Panc1 (cell line): ENCODE measurements at regions not wholly inside any gene's neighbourhood (a gene's known extent, or its start where the extent isn't known, plus 50 kb on each side); places are given as distances from the start of the nearest gene placed in this dataset.

ENCODE experiments used
- ATAC-seq: fragments of 200-7000 bp; cut with Tn5 transposase; 2 replicates; pipeline ENCODE4 v1.9.1; 2020; ENCODE audit warnings: mild to moderate bottlenecking, moderate library complexity
- BruUV-seq: library from RNA; stranded (reverse); fragments of 400-500 nt; replicated peaks from 2 replicates; lab custom pipeline; 2021; lab: Mats Ljungman, UMichigan
- CTCF ChIA-PET: fragments of 300-600 bp; sonication (Branson Sonifier 250); formaldehyde crosslinking; loops from one replicate; lab custom pipeline; 2022; ENCODE audit warnings: antibody characterized with exemption; lab: Charles Lee
- POLR2A ChIA-PET: fragments of 300-600 bp; sonication (Branson Sonifier 250); formaldehyde crosslinking; loops from one replicate; lab custom pipeline; 2022; ENCODE audit warnings: antibody characterized with exemption; lab: Charles Lee
- DNase-seq: peaks from one replicate; pipeline ENCODE4 v3.0.0-alpha.2; 2010; ENCODE audit warnings: low read depth, low spot score
- H3K27ac ChIP-seq: 2 replicates; pipeline ENCODE4 v1.5.1; 2011; ENCODE audit warnings: mild to moderate bottlenecking, low read length, inconsistent platforms
- H3K27me3 ChIP-seq: fragments of 200-500 bp; sonication (Bioruptor generic); 2 replicates; pipeline ENCODE4 v1.6.0; 2014; ENCODE audit warnings: low read length, inconsistent platforms; ENCODE audit not compliant: control insufficient read depth, insufficient read depth
- H3K36me3 ChIP-seq: fragments of 200-500 bp; sonication (Bioruptor generic); 2 replicates; pipeline ENCODE4 v1.5.1; 2014; ENCODE audit warnings: inconsistent platforms, mild to moderate bottlenecking, low read length, moderate library complexity; ENCODE audit not compliant: control insufficient read depth, insufficient read depth
- H3K4me1 ChIP-seq: 2 replicates; pipeline ENCODE4 v1.5.1; 2011; ENCODE audit warnings: inconsistent platforms, mild to moderate bottlenecking, low read length, moderate library complexity; ENCODE audit not compliant: control insufficient read depth, insufficient read depth
- H3K4me3 ChIP-seq, 2 experiments: 2 replicates each; pipeline ENCODE4 v1.5.1; 2011 to 2012; ENCODE audit warnings: low read depth in 2 of 2, low read length in 2 of 2, mild to moderate bottlenecking in 2 of 2, inconsistent platforms in 1 of 2, moderate library complexity in 1 of 2
- H3K9me3 ChIP-seq: fragments of 200-500 bp; sonication (Bioruptor generic); 2 replicates; pipeline ENCODE4 v1.5.1; 2014; ENCODE audit warnings: low read depth, mild to moderate bottlenecking, inconsistent platforms, low read length, moderate library complexity; ENCODE audit not compliant: control insufficient read depth, insufficient read depth
- POLR2AphosphoS5 ChIP-seq: IDR thresholded peaks from 2 replicates; pipeline ENCODE4 v1.6.1; 2012; ENCODE audit warnings: mild to moderate bottlenecking, low read depth, low read length, moderate library complexity
- SIN3A ChIP-seq: IDR thresholded peaks from 2 replicates; pipeline ENCODE4 v1.6.1; 2012; ENCODE audit warnings: low read depth, mild to moderate bottlenecking, low read length, moderate library complexity, borderline replicate concordance; ENCODE audit not compliant: insufficient read depth
- TCF7L2 ChIP-seq: IDR thresholded peaks from 2 replicates; pipeline ENCODE4 v1.6.1; 2011; ENCODE audit warnings: mild to moderate bottlenecking, low read depth, low read length, inconsistent platforms
- in situ Hi-C: cut with HindIII; loops from 2 replicates; pipeline ENCODE4 v1.10.0; 2016; ENCODE audit warnings: low sequenced_read_pairs, low pct_unique_long_range_greater_than_20kb
- intact Hi-C: fragments of 100-400 bp; cut with micrococcal nuclease; formaldehyde crosslinking; loops from one replicate; pipeline ENCODE4 v1.10.0; 2022; ENCODE audit not compliant: unreplicated experiment
- TF ChIP-seq, protein P1 (sequence below): fragments of 450-650 bp; IDR thresholded peaks from 2 replicates; pipeline ENCODE4 v1.5.1; 2017; ENCODE audit warnings: mild to moderate bottlenecking
- TF ChIP-seq, protein P2 (sequence below), 2 experiments: IDR thresholded peaks; 2 replicates each; pipeline ENCODE4 v1.6.1; 2011 to 2012; ENCODE audit warnings: low read depth in 2 of 2, control low read depth in 1 of 2, low read length in 1 of 2, mild to moderate bottlenecking in 1 of 2, moderate library complexity in 1 of 2; ENCODE audit not compliant: insufficient read depth in 1 of 2

DNA sequence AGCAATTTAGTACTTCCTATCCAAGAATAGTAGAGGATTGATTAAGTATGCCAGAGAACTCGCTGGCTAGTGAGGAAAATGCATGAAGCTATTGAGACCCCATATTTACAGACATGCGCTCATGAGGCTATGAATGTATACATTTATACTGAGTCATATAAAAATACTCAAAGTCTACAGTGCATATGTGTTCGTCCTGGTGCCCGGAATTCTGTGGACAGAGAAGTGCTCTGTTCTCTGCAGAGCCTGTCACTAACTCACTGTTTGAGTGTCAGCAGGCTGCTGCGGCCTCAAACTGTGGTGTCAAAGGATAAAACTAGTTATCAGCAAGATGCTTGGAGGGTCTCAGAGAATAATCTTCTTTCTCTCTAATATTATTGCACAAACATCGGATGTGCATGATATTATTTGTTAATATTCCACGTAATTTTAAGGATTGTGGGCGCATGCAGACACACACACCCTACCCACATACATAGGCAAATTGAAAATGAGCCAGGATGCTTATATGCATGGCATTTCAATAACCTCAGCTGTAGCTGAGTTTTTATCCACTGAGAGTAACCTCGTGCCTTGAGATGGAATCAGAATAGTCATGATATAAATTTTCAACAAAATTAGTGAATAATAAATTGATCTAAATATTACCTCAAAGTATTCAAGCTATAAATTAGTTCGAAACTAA is 50.0 kb upstream of the TSC22D2 start:
- CTCF ChIA-PET: interaction anchor here (0.6 to 0.7 kb wide), 2 partner anchors 119 to 220 kb away, joined by 3 to 6 read pairs; no protein-coding TSS in a partner anchor
- BruUV-seq: no TSS peak
- peak; percentile 85 for ATAC-seq

DNA sequence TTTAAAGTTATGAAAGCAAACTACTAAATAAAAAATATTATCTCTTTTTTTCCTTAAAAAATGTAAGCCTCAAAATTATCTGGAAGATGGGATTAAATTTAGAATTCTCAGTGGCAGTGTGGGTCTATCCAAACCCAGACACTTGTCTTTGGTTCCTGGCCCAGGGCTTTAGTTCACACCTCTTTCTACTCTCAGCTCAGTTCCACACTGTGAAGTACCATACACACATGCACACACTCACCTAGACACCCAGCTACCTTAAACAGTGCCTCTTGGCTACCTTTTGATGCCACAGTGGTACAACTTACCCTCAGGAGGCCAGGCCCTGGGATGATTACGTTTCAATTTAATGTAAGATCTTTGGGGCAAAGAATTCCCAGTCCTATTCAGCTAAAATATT is 51.0 kb upstream of the TSC22D2 start:
- Histone ChIP-seq H3K4me3 (no peak overlapping the region), H3K27me3 (no peaks in the 10 kb centered on the region), H3K4me1 (peaks cover 18% of the 10 kb centered on the region), H3K9me3 (no peaks in the 10 kb centered on the region), H3K36me3 (no peaks in the 10 kb centered on the region), H3K27ac (peak overlapping the region; percentile 80)
- TF ChIP-seq POLR2AphosphoS5 (no peak), TCF7L2 (no peak), SIN3A (no peak)
- TF ChIP-seq, protein P1, sequence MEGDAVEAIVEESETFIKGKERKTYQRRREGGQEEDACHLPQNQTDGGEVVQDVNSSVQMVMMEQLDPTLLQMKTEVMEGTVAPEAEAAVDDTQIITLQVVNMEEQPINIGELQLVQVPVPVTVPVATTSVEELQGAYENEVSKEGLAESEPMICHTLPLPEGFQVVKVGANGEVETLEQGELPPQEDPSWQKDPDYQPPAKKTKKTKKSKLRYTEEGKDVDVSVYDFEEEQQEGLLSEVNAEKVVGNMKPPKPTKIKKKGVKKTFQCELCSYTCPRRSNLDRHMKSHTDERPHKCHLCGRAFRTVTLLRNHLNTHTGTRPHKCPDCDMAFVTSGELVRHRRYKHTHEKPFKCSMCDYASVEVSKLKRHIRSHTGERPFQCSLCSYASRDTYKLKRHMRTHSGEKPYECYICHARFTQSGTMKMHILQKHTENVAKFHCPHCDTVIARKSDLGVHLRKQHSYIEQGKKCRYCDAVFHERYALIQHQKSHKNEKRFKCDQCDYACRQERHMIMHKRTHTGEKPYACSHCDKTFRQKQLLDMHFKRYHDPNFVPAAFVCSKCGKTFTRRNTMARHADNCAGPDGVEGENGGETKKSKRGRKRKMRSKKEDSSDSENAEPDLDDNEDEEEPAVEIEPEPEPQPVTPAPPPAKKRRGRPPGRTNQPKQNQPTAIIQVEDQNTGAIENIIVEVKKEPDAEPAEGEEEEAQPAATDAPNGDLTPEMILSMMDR: no peak
- TF ChIP-seq, protein P2, sequence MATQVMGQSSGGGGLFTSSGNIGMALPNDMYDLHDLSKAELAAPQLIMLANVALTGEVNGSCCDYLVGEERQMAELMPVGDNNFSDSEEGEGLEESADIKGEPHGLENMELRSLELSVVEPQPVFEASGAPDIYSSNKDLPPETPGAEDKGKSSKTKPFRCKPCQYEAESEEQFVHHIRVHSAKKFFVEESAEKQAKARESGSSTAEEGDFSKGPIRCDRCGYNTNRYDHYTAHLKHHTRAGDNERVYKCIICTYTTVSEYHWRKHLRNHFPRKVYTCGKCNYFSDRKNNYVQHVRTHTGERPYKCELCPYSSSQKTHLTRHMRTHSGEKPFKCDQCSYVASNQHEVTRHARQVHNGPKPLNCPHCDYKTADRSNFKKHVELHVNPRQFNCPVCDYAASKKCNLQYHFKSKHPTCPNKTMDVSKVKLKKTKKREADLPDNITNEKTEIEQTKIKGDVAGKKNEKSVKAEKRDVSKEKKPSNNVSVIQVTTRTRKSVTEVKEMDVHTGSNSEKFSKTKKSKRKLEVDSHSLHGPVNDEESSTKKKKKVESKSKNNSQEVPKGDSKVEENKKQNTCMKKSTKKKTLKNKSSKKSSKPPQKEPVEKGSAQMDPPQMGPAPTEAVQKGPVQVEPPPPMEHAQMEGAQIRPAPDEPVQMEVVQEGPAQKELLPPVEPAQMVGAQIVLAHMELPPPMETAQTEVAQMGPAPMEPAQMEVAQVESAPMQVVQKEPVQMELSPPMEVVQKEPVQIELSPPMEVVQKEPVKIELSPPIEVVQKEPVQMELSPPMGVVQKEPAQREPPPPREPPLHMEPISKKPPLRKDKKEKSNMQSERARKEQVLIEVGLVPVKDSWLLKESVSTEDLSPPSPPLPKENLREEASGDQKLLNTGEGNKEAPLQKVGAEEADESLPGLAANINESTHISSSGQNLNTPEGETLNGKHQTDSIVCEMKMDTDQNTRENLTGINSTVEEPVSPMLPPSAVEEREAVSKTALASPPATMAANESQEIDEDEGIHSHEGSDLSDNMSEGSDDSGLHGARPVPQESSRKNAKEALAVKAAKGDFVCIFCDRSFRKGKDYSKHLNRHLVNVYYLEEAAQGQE (IDR thresholded peaks at IDR 0.05; ENCODE audit: insufficient read depth in 1 of 2, low read depth in 2 of 2, low read length in 1 of 2): no peak
- DNase-seq: no peak
- in situ Hi-C loops: no loop called here
- CTCF ChIA-PET: no interaction called here
- POLR2A ChIA-PET: no interaction called here
- ATAC-seq: no peak
- intact Hi-C loops: no loop called here
- no TSS peak for BruUV-seq

More for the DNA sequence above, 50.0 kb upstream of the TSC22D2 start:
- POLR2A ChIA-PET: interaction anchor here (0.6 kb wide), 1 partner anchor 34 kb away, joined by 5 read pairs; no protein-coding TSS in a partner anchor
- intact Hi-C loops (no loop called here), in situ Hi-C loops (no loop called here)
- Histone ChIP-seq H3K36me3 (no peaks in the 10 kb centered on the region), H3K4me3 (peak overlapping the region in 1 of 2 experiments; percentile 3; a peak in 1 of 4 replicates), H3K27ac (peak overlapping the region; percentile 70), H3K9me3 (no peaks in the 10 kb centered on the region), H3K27me3 (no peaks in the 10 kb centered on the region), H3K4me1 (peaks cover 13% of the 10 kb centered on the region)
- TF ChIP-seq, protein P2 (IDR thresholded peaks at IDR 0.05; ENCODE audit: insufficient read depth in 1 of 2, low read depth in 2 of 2, low read length in 1 of 2): no peak
- TF ChIP-seq TCF7L2 (no peak), SIN3A (no peak), POLR2AphosphoS5 (no peak)
- TF ChIP-seq, protein P1: no peak
- DNase-seq: no peak
